ENCODE measurements at regions not wholly inside any gene's neighbourhood (a gene's known extent, or its start where the extent isn't known, plus 50 kb on each side); places are given as distances from the start of the nearest gene placed in this dataset.

GRCh38 chr1:165039996-165040395 lies 316.5 kb downstream of the LMX1A start:
- no peak overlapping the region for H3K9ac ChIP-seq
- no peaks in the 10 kb centered on the region for H4K20me1 ChIP-seq (ENCODE audit: insufficient read depth)
- no peaks in the 10 kb centered on the region for H3K27me3 ChIP-seq (ENCODE audit: insufficient read depth)
- no peaks in the 10 kb centered on the region for H3K4me1 ChIP-seq (ENCODE audit: control insufficient read depth in 1 of 2, insufficient read depth in 2 of 2, low read depth in 1 of 2, low read length in 1 of 2)
- no peak for TF ChIP-seq TAF1 (IDR thresholded peaks at IDR 0.05; ENCODE audit: borderline replicate concordance, low read depth, low read length)
- no peak for TF ChIP-seq SMC3 (IDR thresholded peaks at IDR 0.05; ENCODE audit: low read depth, low read length)
- no peak for TF ChIP-seq RCOR1 (IDR thresholded peaks at IDR 0.05; ENCODE audit: low read length)
- WGBS (ENCODE audit: low lambda C conversion rate), result 13% methylated on average over 3 of the region's 3 CpGs
- no peak for DNase-seq
- no peak overlapping the region for H3K4me3 ChIP-seq (ENCODE audit: low read depth in 2 of 2, low read length in 1 of 2)
- ChIA-PET CTCF (interaction anchor here (1.2 kb wide), 1 partner anchor 34 kb away, joined by 3 read pairs; no protein-coding TSS in a partner anchor), POLR2A (no interaction called here)
- no peaks in the 10 kb centered on the region for H3K9me2 ChIP-seq
- no peak overlapping the region for H3K27ac ChIP-seq (ENCODE audit: low read depth in 2 of 2, low read length in 1 of 2)
- no peak overlapping the region for H2AFZ ChIP-seq (ENCODE audit: low read depth)
- H3F3A ChIP-seq (replicated peaks; ENCODE audit: insufficient read depth), result no peaks in the 10 kb centered on the region
- no peaks in the 10 kb centered on the region for H3K9me3 ChIP-seq
- H3K79me2 ChIP-seq (ENCODE audit: insufficient read depth), result no peaks in the 10 kb centered on the region
- H3K4me2 ChIP-seq, result no peak overlapping the region
- H3K36me3 ChIP-seq (replicated peaks in 1 of 2; ENCODE audit: control insufficient read depth in 1 of 2, insufficient read depth in 2 of 2, low read length in 1 of 2), result no peaks in the 10 kb centered on the region

GRCh38 chr1:165036403-165036802 lies 320.1 kb downstream of the LMX1A start:
- H4K20me1 ChIP-seq (ENCODE audit: insufficient read depth), result no peaks in the 10 kb centered on the region
- H3K4me1 ChIP-seq (ENCODE audit: control insufficient read depth in 1 of 2, insufficient read depth in 2 of 2, low read depth in 1 of 2, low read length in 1 of 2), result no peaks in the 10 kb centered on the region
- no peak for TF ChIP-seq POLR2AphosphoS5 (IDR thresholded peaks at IDR 0.05; ENCODE audit: low read depth, low read length)
- no peak for TF ChIP-seq ELF1 (IDR thresholded peaks at IDR 0.05)
- no peak for TF ChIP-seq GABPA (IDR thresholded peaks at IDR 0.05; ENCODE audit: low read depth)
- no peak for TF ChIP-seq NRF1 (IDR thresholded peaks at IDR 0.05; ENCODE audit: low read depth, low read length)
- TF ChIP-seq GATA2 (CRISPR knock-in tag; IDR thresholded peaks at IDR 0.05), result no peak
- no peak for TF ChIP-seq YY1 (IDR thresholded peaks at IDR 0.05; ENCODE audit: low read depth)
- no peak for TF ChIP-seq SMC3 (IDR thresholded peaks at IDR 0.05; ENCODE audit: low read depth, low read length)
- no peak for TF ChIP-seq SIN3A (IDR thresholded peaks at IDR 0.05; ENCODE audit: borderline replicate concordance, low read depth, low read length)
- TF ChIP-seq PBX3 (IDR thresholded peaks at IDR 0.05), result no peak
- no peak for TF ChIP-seq RCOR1 (IDR thresholded peaks at IDR 0.05; ENCODE audit: low read length)
- TF ChIP-seq MEF2A (IDR thresholded peaks at IDR 0.05; ENCODE audit: borderline replicate concordance, low read depth), result no peak
- no peak overlapping the region for H3K4me2 ChIP-seq
- H2AFZ ChIP-seq (ENCODE audit: low read depth), result no peak overlapping the region
- CTCF ChIA-PET, result interaction anchor here (1.0 kb wide), 1 partner anchor 16 kb away, joined by 3 read pairs; no protein-coding TSS in a partner anchor
- no peaks in the 10 kb centered on the region for H3K36me3 ChIP-seq (replicated peaks in 1 of 2; ENCODE audit: control insufficient read depth in 1 of 2, insufficient read depth in 2 of 2, low read length in 1 of 2)
- no peak for DNase-seq
- no peak overlapping the region for H3K9ac ChIP-seq
- no peak overlapping the region for H3K27ac ChIP-seq (ENCODE audit: low read depth in 2 of 2, low read length in 1 of 2)
- H3K9me2 ChIP-seq, result no peaks in the 10 kb centered on the region
- no peaks in the 10 kb centered on the region for H3K27me3 ChIP-seq (ENCODE audit: insufficient read depth)
- no peaks in the 10 kb centered on the region for H3F3A ChIP-seq (replicated peaks; ENCODE audit: insufficient read depth)
- H3K4me3 ChIP-seq (ENCODE audit: low read depth in 2 of 2, low read length in 1 of 2), result no peak overlapping the region
- no peaks in the 10 kb centered on the region for H3K79me2 ChIP-seq (ENCODE audit: insufficient read depth)
- H3K9me3 ChIP-seq, result no peaks in the 10 kb centered on the region
- POLR2A ChIA-PET, result no interaction called here
- WGBS (ENCODE audit: low lambda C conversion rate), result 43% methylated on average over 6 of the region's 6 CpGs

- H2AFZ ChIP-seq (ENCODE audit: low read depth), result no peak overlapping the region
- no peaks in the 10 kb centered on the region for H3K36me3 ChIP-seq (replicated peaks in 1 of 2; ENCODE audit: control insufficient read depth in 1 of 2, insufficient read depth in 2 of 2, low read length in 1 of 2)
- no peaks in the 10 kb centered on the region for H3K79me2 ChIP-seq (ENCODE audit: insufficient read depth)
- H3K27me3 ChIP-seq (ENCODE audit: insufficient read depth), result no peaks in the 10 kb centered on the region
- TF ChIP-seq USF2 (IDR thresholded peaks at IDR 0.05; ENCODE audit: borderline replicate concordance, low read depth, low read length), result no peak
- no peak for TF ChIP-seq FOXJ3 (CRISPR knock-in tag; IDR thresholded peaks at IDR 0.05)
- no peak for TF ChIP-seq FOSL2 (IDR thresholded peaks at IDR 0.05; ENCODE audit: borderline replicate concordance, low read depth)
- TF ChIP-seq EZH2phosphoT487 (IDR thresholded peaks at IDR 0.05; ENCODE audit: borderline replicate concordance, low read depth), result no peak
- no peak for TF ChIP-seq ELF1 (IDR thresholded peaks at IDR 0.05)
- TF ChIP-seq RXRA (IDR thresholded peaks at IDR 0.05; ENCODE audit: borderline replicate concordance, low read depth), result no peak
- WGBS (ENCODE audit: low lambda C conversion rate), result 27% methylated on average over 3 of the region's 3 CpGs
- H3K9me2 ChIP-seq, result no peaks in the 10 kb centered on the region
- H3F3A ChIP-seq (replicated peaks; ENCODE audit: insufficient read depth), result no peaks in the 10 kb centered on the region
- H3K27ac ChIP-seq (ENCODE audit: low read depth in 2 of 2, low read length in 1 of 2), result no peak overlapping the region
- no peak for DNase-seq
- ChIA-PET POLR2A (no interaction called here), CTCF (no interaction called here)
- H4K20me1 ChIP-seq (ENCODE audit: insufficient read depth), result no peaks in the 10 kb centered on the region
- no peak overlapping the region for H3K9ac ChIP-seq
- no peaks in the 10 kb centered on the region for H3K9me3 ChIP-seq
- H3K4me1 ChIP-seq (ENCODE audit: control insufficient read depth in 1 of 2, insufficient read depth in 2 of 2, low read depth in 1 of 2, low read length in 1 of 2), result no peaks in the 10 kb centered on the region
- H3K4me2 ChIP-seq, result no peak overlapping the region
- H3K4me3 ChIP-seq (ENCODE audit: low read depth in 2 of 2, low read length in 1 of 2), result no peak overlapping the region
Measured at GRCh38 chr1:165034136-165034809, 322.2 kb downstream of the LMX1A start.
